ENCODE measurements at regions not wholly inside any gene's neighbourhood (a gene's known extent, or its start where the extent isn't known, plus 50 kb on each side); places are given as distances from the start of the nearest gene placed in this dataset.

DNA sequence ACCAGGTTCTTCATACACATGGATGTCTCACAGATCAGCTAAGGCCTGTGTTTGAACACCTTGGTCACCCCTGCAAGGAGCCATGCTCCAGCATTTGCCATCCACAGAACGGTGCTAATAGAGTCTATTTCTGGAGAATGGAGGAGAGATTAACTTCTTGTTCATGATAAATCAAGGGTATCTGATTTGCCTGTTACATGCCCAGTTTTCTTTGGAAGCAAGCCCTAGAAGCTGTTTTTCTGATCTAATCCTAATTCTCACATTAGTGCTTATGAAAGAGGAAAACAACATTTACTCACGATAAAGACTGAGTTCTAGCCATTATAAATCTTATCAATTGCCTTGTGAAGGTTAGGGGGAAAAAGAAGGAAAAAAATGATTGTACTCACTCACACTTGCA is 119.6 kb upstream of the DTNA start:
- no peak overlapping the region for H3K4me3 ChIP-seq (ENCODE audit: low read depth, low read length)
- TF ChIP-seq, protein P1, sequence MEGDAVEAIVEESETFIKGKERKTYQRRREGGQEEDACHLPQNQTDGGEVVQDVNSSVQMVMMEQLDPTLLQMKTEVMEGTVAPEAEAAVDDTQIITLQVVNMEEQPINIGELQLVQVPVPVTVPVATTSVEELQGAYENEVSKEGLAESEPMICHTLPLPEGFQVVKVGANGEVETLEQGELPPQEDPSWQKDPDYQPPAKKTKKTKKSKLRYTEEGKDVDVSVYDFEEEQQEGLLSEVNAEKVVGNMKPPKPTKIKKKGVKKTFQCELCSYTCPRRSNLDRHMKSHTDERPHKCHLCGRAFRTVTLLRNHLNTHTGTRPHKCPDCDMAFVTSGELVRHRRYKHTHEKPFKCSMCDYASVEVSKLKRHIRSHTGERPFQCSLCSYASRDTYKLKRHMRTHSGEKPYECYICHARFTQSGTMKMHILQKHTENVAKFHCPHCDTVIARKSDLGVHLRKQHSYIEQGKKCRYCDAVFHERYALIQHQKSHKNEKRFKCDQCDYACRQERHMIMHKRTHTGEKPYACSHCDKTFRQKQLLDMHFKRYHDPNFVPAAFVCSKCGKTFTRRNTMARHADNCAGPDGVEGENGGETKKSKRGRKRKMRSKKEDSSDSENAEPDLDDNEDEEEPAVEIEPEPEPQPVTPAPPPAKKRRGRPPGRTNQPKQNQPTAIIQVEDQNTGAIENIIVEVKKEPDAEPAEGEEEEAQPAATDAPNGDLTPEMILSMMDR (IDR thresholded peaks at IDR 0.05; ENCODE audit: low read depth, low read length) = no peak

DNA sequence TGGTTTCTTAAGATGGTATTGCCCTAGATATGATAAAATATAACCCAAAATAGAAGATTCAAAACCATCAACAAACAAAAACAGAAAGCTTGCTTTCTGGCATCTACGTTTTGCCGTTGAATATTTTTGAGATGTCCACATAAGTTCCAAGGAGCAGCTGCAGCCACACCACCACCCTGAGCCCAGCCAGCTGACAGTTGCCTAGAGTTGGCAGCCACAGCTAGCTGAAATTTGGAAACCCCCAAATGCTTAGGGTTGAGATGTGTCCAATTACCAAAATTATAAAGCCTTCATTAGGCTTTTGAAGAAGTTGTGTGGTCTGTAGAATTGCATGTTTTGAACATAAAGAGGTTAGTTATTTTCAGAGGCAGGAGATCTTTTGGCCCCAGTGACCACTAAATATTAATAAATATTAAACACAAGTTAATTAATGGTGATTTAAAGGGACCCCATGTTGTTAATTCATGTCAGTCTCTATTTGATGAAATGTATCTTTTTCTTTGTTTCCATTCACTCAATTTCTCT is 118.1 kb upstream of the DTNA start:
- TF ChIP-seq, protein P1 (IDR thresholded peaks at IDR 0.05; ENCODE audit: low read depth, low read length) = no peak
- no peak overlapping the region for H3K4me3 ChIP-seq (ENCODE audit: low read depth, low read length)

DNA sequence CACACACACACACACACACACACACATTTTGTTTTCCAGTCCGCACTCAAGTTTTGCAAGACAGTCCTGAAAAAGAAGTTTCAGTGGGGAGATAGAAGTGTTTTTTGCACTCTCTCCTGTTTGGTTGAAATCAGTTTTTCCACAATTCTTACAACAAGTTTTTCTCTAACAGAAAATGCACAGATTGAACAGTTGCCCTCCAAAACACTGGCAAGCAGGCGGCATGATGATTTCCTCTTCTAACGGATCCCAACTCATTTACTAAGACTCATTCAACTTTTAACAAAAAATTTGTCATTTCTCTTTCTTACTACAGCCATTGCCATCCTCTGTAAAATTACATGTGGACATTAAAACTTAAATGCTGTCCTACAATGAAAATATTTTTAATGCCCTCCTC is 117.6 kb upstream of the DTNA start:
- TF ChIP-seq, protein P1 (IDR thresholded peaks at IDR 0.05; ENCODE audit: low read depth, low read length) = no peak
- no peak overlapping the region; the same call in 1 of the 2 replicates for H3K4me3 ChIP-seq (ENCODE audit: low read depth, low read length)

DNA sequence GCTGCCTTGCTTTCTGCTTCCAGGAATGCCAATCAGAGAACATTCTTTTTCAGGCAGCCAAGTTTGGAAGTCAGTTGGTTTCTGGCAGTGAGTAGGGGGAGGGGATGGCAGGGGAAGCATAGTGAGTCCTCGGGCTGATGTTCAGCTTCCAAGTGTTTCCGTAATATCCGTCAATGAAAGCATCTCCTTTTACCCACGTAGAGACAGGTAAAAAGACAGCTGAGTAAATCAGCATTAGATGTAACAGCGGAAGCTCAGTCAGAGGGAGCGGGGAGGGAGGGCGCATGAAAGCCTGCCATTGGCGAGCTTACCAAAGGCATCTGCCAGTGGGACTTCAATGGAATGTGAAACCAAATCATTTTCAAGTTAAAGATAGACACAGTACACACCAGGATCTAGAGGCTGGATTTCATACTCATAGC is 117.1 kb upstream of the DTNA start:
- peak overlapping the region; percentile 41 for H3K4me3 ChIP-seq (ENCODE audit: low read depth, low read length)
- TF ChIP-seq, protein P1 (IDR thresholded peaks at IDR 0.05; ENCODE audit: low read depth, low read length) = no peak

DNA sequence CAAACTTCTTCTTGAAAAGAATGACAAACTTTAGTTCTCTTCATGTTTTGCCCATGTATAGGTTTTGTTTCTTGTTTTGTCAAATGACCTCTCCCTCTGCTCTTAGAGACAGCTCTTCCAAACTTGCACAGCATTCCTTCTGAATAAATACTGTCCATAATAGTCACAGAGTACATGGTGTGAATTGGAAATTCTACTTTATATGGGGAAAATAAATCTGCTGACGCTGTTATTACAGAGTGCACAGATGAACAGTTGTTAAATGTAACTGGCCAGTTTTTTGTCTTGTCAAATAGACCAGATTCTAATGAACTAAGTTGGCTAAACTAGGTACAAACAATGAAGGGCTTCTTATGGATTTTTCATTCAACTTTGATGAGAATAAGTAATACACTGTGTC is 115.8 kb upstream of the DTNA start:
- no peak overlapping the region for H3K4me3 ChIP-seq (ENCODE audit: low read depth, low read length)
- TF ChIP-seq, protein P1 (IDR thresholded peaks at IDR 0.05; ENCODE audit: low read depth, low read length) = no peak

DNA sequence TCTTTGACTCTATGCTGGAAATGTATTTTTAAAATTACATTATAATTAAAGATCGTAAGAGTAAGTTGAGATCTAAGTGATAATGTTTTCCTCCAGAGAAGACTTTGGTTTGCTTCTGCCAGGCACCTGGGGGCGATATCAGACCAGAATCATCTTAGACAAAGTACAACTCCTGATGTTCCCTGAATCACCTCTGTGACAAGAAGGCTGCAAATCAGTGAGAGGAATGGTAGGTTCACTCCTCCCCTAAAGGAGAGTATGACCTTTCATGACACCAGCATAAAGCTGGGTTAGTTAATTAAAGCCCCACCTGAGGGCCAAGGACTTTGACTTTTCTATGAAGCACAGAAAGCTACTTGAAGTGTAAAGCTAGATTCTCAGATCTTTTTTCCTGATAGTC is 114.4 kb upstream of the DTNA start:
- TF ChIP-seq, protein P1 (IDR thresholded peaks at IDR 0.05; ENCODE audit: low read depth, low read length) = 0 out of 2 replicates have a peak, but pooled peaks have one; percentile 11
- H3K4me3 ChIP-seq (ENCODE audit: low read depth, low read length) = no peak overlapping the region

DNA sequence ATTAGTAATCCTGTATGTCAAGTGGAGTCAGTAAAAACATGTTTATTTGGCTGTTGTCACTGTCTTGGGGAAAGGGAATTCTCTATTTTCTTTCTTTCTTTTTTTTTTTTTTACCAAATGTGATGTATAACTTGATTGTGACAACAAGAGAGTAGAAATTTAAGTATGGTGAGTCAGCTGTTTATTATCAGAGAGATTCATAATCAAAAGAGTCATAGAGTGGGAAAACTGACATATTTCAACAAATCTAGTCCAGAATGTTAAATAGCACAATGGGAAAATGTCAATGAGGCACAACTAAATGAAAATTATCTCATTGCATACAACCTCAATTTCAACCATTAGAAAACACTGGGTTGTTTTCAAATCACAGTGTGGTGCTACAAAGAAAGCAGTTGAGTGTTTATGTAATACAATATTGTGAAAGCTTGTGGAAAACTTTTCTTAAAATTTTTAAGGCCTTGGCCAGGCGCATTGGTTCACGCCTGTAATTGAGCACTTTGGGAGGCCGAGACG is 111.9 kb upstream of the DTNA start:
- TF ChIP-seq, protein P1 (IDR thresholded peaks at IDR 0.05; ENCODE audit: low read depth, low read length) = no peak
- H3K4me3 ChIP-seq (ENCODE audit: low read depth, low read length) = no peak overlapping the region
